GM20000 (cell line): ENCODE measurements at regions not wholly inside any gene's neighbourhood (a gene's known extent, or its start where the extent isn't known, plus 50 kb on each side); places are given as distances from the start of the nearest gene placed in this dataset.

Experiments
- DNase-seq: peaks from one replicate; pipeline ENCODE4 v3.0.0; 2012; ENCODE audit warnings: low spot score
- CTCF ChIP-seq: IDR thresholded peaks from 2 replicates; pipeline ENCODE4 v1.5.1; 2012; ENCODE audit warnings: mild to moderate bottlenecking, control low read depth; ENCODE audit errors: extremely low read depth, missing control alignments

GRCh38 chr14:83741269-83741668 lies 1788.7 kb upstream of the FLRT2 start:
- DNase-seq, result no peak
- TF ChIP-seq CTCF, result no peak

- no peak for DNase-seq
- no peak for TF ChIP-seq CTCF
Observed at GRCh38 chr14:83744224-83744623, 1785.7 kb upstream of the FLRT2 start.

- no peak for TF ChIP-seq CTCF
- DNase-seq, result no peak
Observed at GRCh38 chr14:83744891-83745290, 1785.1 kb upstream of the FLRT2 start.

- DNase-seq, result no peak
- no peak for TF ChIP-seq CTCF
Observed at GRCh38 chr14:83746336-83746735, 1783.6 kb upstream of the FLRT2 start.

- no peak for TF ChIP-seq CTCF
Observed at GRCh38 chr14:83757916-83758315, 1772.0 kb upstream of the FLRT2 start.

GRCh38 chr14:83764656-83765599 lies 1765.0 kb upstream of the FLRT2 start:
- no peak for TF ChIP-seq CTCF
- DNase-seq, result no peak

More at GRCh38 chr14:83757916-83758315, 1772.0 kb upstream of the FLRT2 start:
- DNase-seq, result no peak

GRCh38 chr14:83777516-83777915 lies 1752.4 kb upstream of the FLRT2 start:
- DNase-seq, result no peak
- no peak for TF ChIP-seq CTCF
